Neural crest cell (in vitro differentiated cells): ENCODE measurements at regions not wholly inside any gene's neighbourhood (a gene's known extent, or its start where the extent isn't known, plus 50 kb on each side); places are given as distances from the start of the nearest gene placed in this dataset.
"Not testable (repeated sequence)": the region's sequence is repeated elsewhere in the genome, so short reads cannot be mapped to it uniquely, and the experiment has no call there.

ENCODE experiments used
- DNase-seq: peaks from one replicate; pipeline ENCODE4 v3.0.0; 2021; ENCODE audit warnings: low read depth, mixed read lengths, low spot score
- H3K27ac Mint-ChIP-seq: one replicate; pipeline ENCODE4 v1.8.0; 2021; ENCODE audit warnings: mild to moderate bottlenecking, mixed read lengths; ENCODE audit not compliant: unreplicated experiment
- H3K27me3 Mint-ChIP-seq: 2 replicates; pipeline ENCODE4 v1.8.0; 2021; ENCODE audit warnings: low read depth, mild to moderate bottlenecking, mixed read lengths
- H3K36me3 Mint-ChIP-seq: 2 replicates; pipeline ENCODE4 v1.8.0; 2021; ENCODE audit warnings: low read depth, mild to moderate bottlenecking, mixed read lengths
- H3K4me1 Mint-ChIP-seq: 2 replicates; pipeline ENCODE4 v1.8.0; 2021; ENCODE audit warnings: mixed read lengths
- H3K4me3 Mint-ChIP-seq: one replicate; pipeline ENCODE4 v1.8.0; 2021; ENCODE audit warnings: mild to moderate bottlenecking, mixed read lengths
- H3K9me3 Mint-ChIP-seq: 2 replicates; pipeline ENCODE4 v1.8.0; 2021; ENCODE audit warnings: mixed read lengths
- CTCF ChIP-seq: fragments of 200-600 bp; sonication (generic); conservative IDR thresholded peaks from 2 replicates; pipeline ENCODE4 v1.5.0; 2021; ENCODE audit warnings: antibody characterized with exemption, mild to moderate bottlenecking

GRCh38 chr10:28444031-28444430, 88.9 kb upstream of the WAC start:
- Mint-ChIP-seq H3K27me3 (no peaks in the 10 kb centered on the region), H3K9me3 (no peaks in the 10 kb centered on the region), H3K4me3 (no peak overlapping the region), H3K4me1 (peaks cover 1% of the 10 kb centered on the region), H3K36me3 (no peaks in the 10 kb centered on the region), H3K27ac (no peak overlapping the region)
- TF ChIP-seq CTCF = no peak
- DNase-seq = no peak

GRCh38 chr10:28445516-28445915, 87.4 kb upstream of the WAC start:
- no peaks in the 10 kb centered on the region for H3K36me3 Mint-ChIP-seq
- TF ChIP-seq CTCF = no peak
- H3K27me3 Mint-ChIP-seq = no peaks in the 10 kb centered on the region
- no peak overlapping the region for H3K4me3 Mint-ChIP-seq
- peaks cover 7% of the 10 kb centered on the region for H3K4me1 Mint-ChIP-seq
- no peaks in the 10 kb centered on the region for H3K9me3 Mint-ChIP-seq
- DNase-seq = no peak
- no peak overlapping the region for H3K27ac Mint-ChIP-seq

- H3K4me3 Mint-ChIP-seq = no peak overlapping the region
- H3K36me3 Mint-ChIP-seq = peaks cover 4% of the 10 kb centered on the region
- no peak overlapping the region for H3K27ac Mint-ChIP-seq
- H3K27me3 Mint-ChIP-seq = peaks cover 3% of the 10 kb centered on the region
- H3K9me3 Mint-ChIP-seq = peaks cover 5% of the 10 kb centered on the region
- no peak for TF ChIP-seq CTCF
- no peak for DNase-seq
- H3K4me1 Mint-ChIP-seq = peaks cover 7% of the 10 kb centered on the region
Observed at GRCh38 chr10:28449382-28449781, 83.5 kb upstream of the WAC start.

GRCh38 chr10:28449926-28450325, 83.0 kb upstream of the WAC start:
- no peak for TF ChIP-seq CTCF
- Mint-ChIP-seq H3K27me3 (peaks cover 3% of the 10 kb centered on the region), H3K4me3 (no peak overlapping the region), H3K9me3 (peaks cover 5% of the 10 kb centered on the region), H3K27ac (no peak overlapping the region), H3K36me3 (peaks cover 4% of the 10 kb centered on the region), H3K4me1 (peaks cover 7% of the 10 kb centered on the region)
- no peak for DNase-seq

GRCh38 chr10:28453926-28454325, 79.0 kb upstream of the WAC start:
- Mint-ChIP-seq H3K9me3 (peaks cover 5% of the 10 kb centered on the region), H3K27me3 (peaks cover 3% of the 10 kb centered on the region), H3K27ac (no peak overlapping the region), H3K4me1 (peaks cover 8% of the 10 kb centered on the region), H3K4me3 (no peak overlapping the region), H3K36me3 (peaks cover 4% of the 10 kb centered on the region)
- no peak for DNase-seq
- TF ChIP-seq CTCF = no peak

- no peaks in the 10 kb centered on the region for H3K27me3 Mint-ChIP-seq
- no peak overlapping the region for H3K27ac Mint-ChIP-seq
- H3K4me1 Mint-ChIP-seq = peaks cover 10% of the 10 kb centered on the region
- no peak overlapping the region for H3K4me3 Mint-ChIP-seq
- peaks cover 4% of the 10 kb centered on the region for H3K36me3 Mint-ChIP-seq
- no peak for DNase-seq
- peaks cover 5% of the 10 kb centered on the region for H3K9me3 Mint-ChIP-seq
- no peak for TF ChIP-seq CTCF
Observed at GRCh38 chr10:28457110-28457509, 75.8 kb upstream of the WAC start.

GRCh38 chr10:28457873-28458272, 75.0 kb upstream of the WAC start:
- H3K36me3 Mint-ChIP-seq, H3K9me3 Mint-ChIP-seq, H3K27me3 Mint-ChIP-seq, DNase-seq, H3K4me1 Mint-ChIP-seq, H3K27ac Mint-ChIP-seq, H3K4me3 Mint-ChIP-seq: not testable (repeated sequence)
